ENCODE measurements at regions not wholly inside any gene's neighbourhood (a gene's known extent, or its start where the extent isn't known, plus 50 kb on each side); places are given as distances from the start of the nearest gene placed in this dataset.
A peak's percentile ranks its signal among the peaks of the same experiment; 100 is the strongest.

GRCh38 chr1:90561911-90562310, 155.2 kb downstream of the BARHL2 start:
- no peak for DNase-seq (ENCODE audit: low read depth)
- TF ChIP-seq CTCF (IDR thresholded peaks at IDR 0.05; ENCODE audit: insufficient read depth, low read depth, low read length, missing control alignments): no peak
- no peak overlapping the region for H3K4me3 ChIP-seq (ENCODE audit: low read length)

DNA sequence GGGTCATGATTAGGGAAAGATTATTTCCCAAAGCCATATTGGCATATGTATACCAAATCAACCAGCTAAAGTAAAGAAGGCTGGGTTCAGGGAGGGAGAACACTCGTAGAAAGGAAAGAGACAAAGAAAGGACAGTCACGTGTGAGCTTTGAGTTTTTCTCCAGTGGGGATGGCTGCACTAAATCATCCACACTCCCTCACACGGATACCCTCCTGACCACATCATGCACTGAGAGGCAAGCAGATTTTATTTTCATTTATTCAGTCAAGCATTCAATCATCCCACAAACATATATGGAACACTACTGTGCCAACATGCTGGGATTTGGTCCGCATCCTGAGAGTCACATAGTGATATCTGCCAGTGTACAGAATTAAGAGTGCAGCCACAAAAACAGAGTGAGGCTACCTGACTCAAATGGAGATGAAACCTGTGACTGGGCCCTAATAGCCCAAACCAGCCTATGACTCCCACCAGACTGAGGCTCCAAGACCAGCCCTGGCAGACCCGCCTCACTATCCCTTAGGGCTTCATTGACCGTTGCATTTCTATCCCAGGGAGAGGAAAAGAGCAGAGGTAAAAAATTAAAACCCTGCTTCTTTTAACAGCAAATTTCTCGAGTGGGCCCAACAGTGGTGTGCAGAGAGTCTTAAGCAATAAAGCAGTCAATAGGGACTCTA, 155.9 kb downstream of the BARHL2 start:
- no peak overlapping the region for H3K4me3 ChIP-seq (ENCODE audit: low read length)
- no peak for DNase-seq (ENCODE audit: low read depth)
- no peak for TF ChIP-seq CTCF (IDR thresholded peaks at IDR 0.05; ENCODE audit: insufficient read depth, low read depth, low read length, missing control alignments)

GRCh38 chr1:90558754-90559378, 158.2 kb downstream of the BARHL2 start:
- no peak overlapping the region for H3K4me3 ChIP-seq (ENCODE audit: low read length)
- no peak for DNase-seq (ENCODE audit: low read depth)
- no peak for TF ChIP-seq CTCF (IDR thresholded peaks at IDR 0.05; ENCODE audit: insufficient read depth, low read depth, low read length, missing control alignments)

GRCh38 chr1:90558126-90558525, 159.0 kb downstream of the BARHL2 start:
- no peak for TF ChIP-seq CTCF (IDR thresholded peaks at IDR 0.05; ENCODE audit: insufficient read depth, low read depth, low read length, missing control alignments)
- DNase-seq (ENCODE audit: low read depth): no peak
- H3K4me3 ChIP-seq (ENCODE audit: low read length): no peak overlapping the region

DNA sequence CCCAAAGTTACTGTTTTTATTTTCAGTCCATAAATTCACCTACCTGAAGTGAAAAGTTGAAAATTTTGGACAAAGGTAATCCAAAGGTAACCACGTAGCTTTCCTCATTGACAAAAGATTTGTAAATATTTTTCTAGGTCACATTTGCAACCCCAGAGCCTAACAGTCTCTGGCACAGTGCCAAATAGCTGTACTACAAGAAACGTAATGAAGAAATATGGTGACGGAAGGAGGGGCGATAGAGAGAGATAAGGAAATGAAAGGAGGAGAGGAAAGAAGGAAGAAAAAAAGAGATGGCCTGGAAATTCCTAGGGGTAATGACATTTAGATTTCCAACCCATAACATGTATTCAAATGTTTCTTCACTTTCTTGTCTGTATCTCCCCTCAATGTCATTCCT, 159.4 kb downstream of the BARHL2 start:
- TF ChIP-seq CTCF (IDR thresholded peaks at IDR 0.05; ENCODE audit: insufficient read depth, low read depth, low read length, missing control alignments): no peak

DNA sequence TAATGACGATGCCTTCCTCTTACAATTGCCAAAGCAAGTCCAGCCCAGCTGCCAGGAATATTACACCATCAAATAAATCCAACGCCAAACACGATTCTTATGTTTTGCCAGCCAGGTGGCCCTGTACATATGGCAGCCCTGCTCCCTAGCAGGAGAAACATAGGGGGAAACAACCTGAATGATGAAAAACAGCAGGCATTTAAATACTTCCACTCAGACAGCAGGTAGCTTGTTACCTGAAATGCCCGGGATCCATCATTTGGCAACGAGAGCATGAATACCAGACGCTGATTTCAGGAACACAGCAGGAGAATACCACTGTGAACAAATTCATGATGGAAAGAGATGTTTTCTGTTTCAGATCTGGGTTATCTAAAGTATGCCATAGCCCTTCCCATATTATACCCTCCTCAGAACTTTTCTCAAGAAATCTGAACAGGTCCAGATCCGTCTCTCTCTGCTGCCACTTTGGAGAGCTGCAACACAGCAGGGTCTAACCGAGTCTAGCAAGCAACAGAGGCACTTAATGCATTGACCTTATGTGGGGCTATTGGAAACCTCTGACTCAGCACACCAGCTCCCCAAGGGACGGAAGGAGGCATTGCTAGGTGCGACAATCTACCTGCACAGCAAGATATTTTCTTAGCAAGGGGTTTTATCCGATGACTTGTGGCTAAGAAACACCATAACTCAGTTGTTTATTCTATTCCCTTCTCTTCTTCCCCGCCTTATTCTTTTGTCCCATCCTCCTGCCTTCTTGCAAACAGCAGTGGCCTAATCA, 166.3 kb downstream of the BARHL2 start:
- no peak overlapping the region for H3K4me3 ChIP-seq (ENCODE audit: low read length)
- peak; percentile 2 for DNase-seq (ENCODE audit: low read depth)
- no peak for TF ChIP-seq CTCF (IDR thresholded peaks at IDR 0.05; ENCODE audit: insufficient read depth, low read depth, low read length, missing control alignments)

More for the DNA sequence above, 159.4 kb downstream of the BARHL2 start:
- H3K4me3 ChIP-seq (ENCODE audit: low read length): no peak overlapping the region
- DNase-seq (ENCODE audit: low read depth): no peak

Data from epithelial cell of esophagus (primary cell).